Parathyroid adenoma (tissue), 2 donors: ENCODE measurements at regions not wholly inside any gene's neighbourhood (a gene's known extent, or its start where the extent isn't known, plus 50 kb on each side); places are given as distances from the start of the nearest gene placed in this dataset.

ENCODE experiments used
- H2AFZ ChIP-seq: fragments of 300-600 bp; sonication (generic); one replicate; pipeline ENCODE4 v1.7.0; 2017; ENCODE audit warnings: antibody characterized with exemption, mild to moderate bottlenecking
- H3K27ac ChIP-seq: fragments of 300-600 bp; sonication (generic); one replicate; pipeline ENCODE4 v1.7.0; 2017
- H3K27me3 ChIP-seq: fragments of 300-600 bp; sonication (generic); one replicate; pipeline ENCODE4 v1.7.0; 2017; ENCODE audit warnings: low read length; ENCODE audit not compliant: control insufficient read depth, insufficient read depth
- H3K36me3 ChIP-seq: fragments of 300-600 bp; sonication (generic); one replicate; pipeline ENCODE4 v1.7.0; 2017; ENCODE audit warnings: low read length; ENCODE audit not compliant: control insufficient read depth, insufficient read depth
- H3K4me1 ChIP-seq: fragments of 300-600 bp; sonication (generic); one replicate; pipeline ENCODE4 v1.7.0; 2017; ENCODE audit warnings: control low read depth
- H3K4me2 ChIP-seq: fragments of 300-600 bp; sonication (generic); one replicate; pipeline ENCODE4 v1.7.0; 2017; ENCODE audit warnings: low read length
- H3K4me3 ChIP-seq: fragments of 300-600 bp; sonication (generic); one replicate; pipeline ENCODE4 v1.7.0; 2017; ENCODE audit warnings: low read depth, low read length
- H3K79me2 ChIP-seq: fragments of 300-600 bp; sonication (generic); one replicate; pipeline ENCODE4 v1.7.0; 2017; ENCODE audit warnings: control low read depth
- H3K9ac ChIP-seq: fragments of 300-600 bp; sonication (generic); one replicate; pipeline ENCODE4 v1.7.0; 2017; ENCODE audit warnings: mild to moderate bottlenecking
- H3K9me3 ChIP-seq: fragments of 300-600 bp; sonication (generic); one replicate; pipeline ENCODE4 v1.7.0; 2017; ENCODE audit warnings: low read length; ENCODE audit not compliant: control insufficient read depth
- TF ChIP-seq, protein P1 (sequence below): fragments of 300-600 bp; sonication (generic); IDR thresholded peaks from one replicate; pipeline ENCODE4 v1.7.0; 2017; ENCODE audit warnings: antibody characterized with exemption, mild to moderate bottlenecking
- donor health status: primary hyperparathyroidism.

DNA sequence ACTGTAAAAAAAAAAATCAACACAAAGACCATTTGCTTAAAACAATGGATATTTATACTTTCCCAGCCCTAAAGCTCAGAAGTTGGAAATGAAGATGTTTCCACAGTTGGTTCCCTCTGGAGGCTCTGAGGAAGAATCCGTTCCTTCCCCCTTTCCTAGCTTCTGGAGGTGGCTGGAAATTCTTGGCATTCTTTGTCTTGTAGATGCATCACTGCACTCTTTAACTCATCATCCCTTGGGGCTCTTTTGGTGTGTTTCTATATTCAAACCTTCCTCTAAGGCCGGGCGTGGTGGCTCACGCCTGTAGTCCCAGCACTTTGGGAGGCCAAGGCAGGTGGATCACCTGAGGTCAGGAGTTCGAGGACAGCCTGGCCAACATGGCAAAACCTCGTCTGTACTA, 78.7 kb downstream of the VCX3A start:
- H3K4me1 ChIP-seq: no peaks in the 10 kb centered on the region
- no peaks in the 10 kb centered on the region for H3K9me3 ChIP-seq
- no peak overlapping the region for H3K9ac ChIP-seq
- no peaks in the 10 kb centered on the region for H3K79me2 ChIP-seq
- H3K4me2 ChIP-seq: no peak overlapping the region
- no peak overlapping the region for H3K27ac ChIP-seq
- TF ChIP-seq, protein P1, sequence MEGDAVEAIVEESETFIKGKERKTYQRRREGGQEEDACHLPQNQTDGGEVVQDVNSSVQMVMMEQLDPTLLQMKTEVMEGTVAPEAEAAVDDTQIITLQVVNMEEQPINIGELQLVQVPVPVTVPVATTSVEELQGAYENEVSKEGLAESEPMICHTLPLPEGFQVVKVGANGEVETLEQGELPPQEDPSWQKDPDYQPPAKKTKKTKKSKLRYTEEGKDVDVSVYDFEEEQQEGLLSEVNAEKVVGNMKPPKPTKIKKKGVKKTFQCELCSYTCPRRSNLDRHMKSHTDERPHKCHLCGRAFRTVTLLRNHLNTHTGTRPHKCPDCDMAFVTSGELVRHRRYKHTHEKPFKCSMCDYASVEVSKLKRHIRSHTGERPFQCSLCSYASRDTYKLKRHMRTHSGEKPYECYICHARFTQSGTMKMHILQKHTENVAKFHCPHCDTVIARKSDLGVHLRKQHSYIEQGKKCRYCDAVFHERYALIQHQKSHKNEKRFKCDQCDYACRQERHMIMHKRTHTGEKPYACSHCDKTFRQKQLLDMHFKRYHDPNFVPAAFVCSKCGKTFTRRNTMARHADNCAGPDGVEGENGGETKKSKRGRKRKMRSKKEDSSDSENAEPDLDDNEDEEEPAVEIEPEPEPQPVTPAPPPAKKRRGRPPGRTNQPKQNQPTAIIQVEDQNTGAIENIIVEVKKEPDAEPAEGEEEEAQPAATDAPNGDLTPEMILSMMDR: no peak
- H3K27me3 ChIP-seq: no peaks in the 10 kb centered on the region
- H3K36me3 ChIP-seq: no peaks in the 10 kb centered on the region
- H3K4me3 ChIP-seq: no peak overlapping the region
- no peak overlapping the region for H2AFZ ChIP-seq

DNA sequence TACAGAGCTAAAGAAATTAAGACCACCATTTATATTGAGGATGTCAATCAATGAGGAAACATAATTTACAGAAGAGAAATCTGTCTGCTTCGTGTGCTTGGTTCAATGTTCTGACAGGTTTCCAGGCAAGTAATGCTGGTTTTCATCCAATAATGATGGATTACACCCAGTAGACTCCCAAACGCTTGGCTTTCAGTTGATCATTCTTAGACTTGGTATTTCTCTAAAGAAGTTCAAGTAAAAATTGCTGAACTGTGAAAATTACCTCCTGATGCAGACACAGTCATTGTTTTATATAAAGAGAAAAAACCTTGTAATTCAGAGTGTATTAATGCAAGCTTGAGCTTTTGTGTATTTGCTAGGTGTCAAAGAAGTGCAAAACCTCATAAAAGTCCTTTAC, 85.0 kb downstream of the VCX3A start:
- no peak overlapping the region for H2AFZ ChIP-seq
- H3K4me2 ChIP-seq: no peak overlapping the region
- no peaks in the 10 kb centered on the region for H3K4me1 ChIP-seq
- no peaks in the 10 kb centered on the region for H3K9me3 ChIP-seq
- H3K27ac ChIP-seq: no peak overlapping the region
- TF ChIP-seq, protein P1: no peak
- no peaks in the 10 kb centered on the region for H3K27me3 ChIP-seq
- no peaks in the 10 kb centered on the region for H3K36me3 ChIP-seq
- H3K9ac ChIP-seq: no peak overlapping the region
- no peaks in the 10 kb centered on the region for H3K79me2 ChIP-seq
- no peak overlapping the region for H3K4me3 ChIP-seq

DNA sequence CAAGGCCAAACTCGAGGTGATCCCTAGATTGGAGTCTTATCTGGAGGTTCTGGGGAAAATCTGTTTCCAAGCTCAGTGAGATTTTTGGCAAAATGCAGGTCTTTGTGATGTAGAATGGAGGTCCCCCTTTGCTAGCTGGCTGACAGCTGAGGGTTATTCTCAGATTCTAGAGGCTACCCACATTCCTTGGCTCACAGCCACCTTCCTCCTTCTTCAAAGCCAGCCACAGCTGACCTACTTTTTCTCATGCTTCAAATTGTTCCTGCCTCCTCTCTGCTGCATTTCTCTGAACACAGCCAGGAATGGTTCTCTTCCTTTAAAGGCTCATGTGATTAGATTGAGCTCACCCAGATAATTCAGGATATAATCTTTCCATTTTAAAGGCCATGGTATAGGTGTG, 86.9 kb downstream of the VCX3A start:
- TF ChIP-seq, protein P1: no peak
- no peak overlapping the region for H2AFZ ChIP-seq
- no peak overlapping the region for H3K9ac ChIP-seq
- no peaks in the 10 kb centered on the region for H3K79me2 ChIP-seq
- no peaks in the 10 kb centered on the region for H3K36me3 ChIP-seq
- H3K27ac ChIP-seq: no peak overlapping the region
- no peak overlapping the region for H3K4me3 ChIP-seq
- no peaks in the 10 kb centered on the region for H3K9me3 ChIP-seq
- no peaks in the 10 kb centered on the region for H3K27me3 ChIP-seq
- no peak overlapping the region for H3K4me2 ChIP-seq
- no peaks in the 10 kb centered on the region for H3K4me1 ChIP-seq

DNA sequence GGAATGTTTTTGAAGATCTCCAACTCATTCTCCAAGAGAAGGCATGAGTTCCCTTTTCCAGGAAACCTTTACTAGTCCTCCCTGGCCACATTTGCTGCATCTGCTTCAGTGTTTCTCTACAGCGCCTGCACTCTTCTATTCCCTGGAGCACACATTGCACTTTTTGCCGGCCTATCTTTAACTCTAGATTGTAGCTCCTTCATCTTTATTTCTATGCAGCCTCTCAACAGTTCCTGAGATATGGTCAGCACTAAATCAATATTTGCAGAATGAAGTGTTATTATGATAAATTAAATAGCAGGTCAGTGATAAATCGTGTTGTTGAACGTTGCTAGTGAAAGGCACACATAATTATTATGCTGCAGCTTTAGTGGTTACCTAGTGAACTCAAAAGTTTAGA, 88.3 kb downstream of the VCX3A start:
- no peak overlapping the region for H3K4me2 ChIP-seq
- no peak overlapping the region for H3K9ac ChIP-seq
- H3K79me2 ChIP-seq: no peaks in the 10 kb centered on the region
- H3K9me3 ChIP-seq: no peaks in the 10 kb centered on the region
- H3K27me3 ChIP-seq: no peaks in the 10 kb centered on the region
- no peaks in the 10 kb centered on the region for H3K4me1 ChIP-seq
- TF ChIP-seq, protein P1: no peak
- no peak overlapping the region for H3K4me3 ChIP-seq
- H2AFZ ChIP-seq: no peak overlapping the region
- H3K27ac ChIP-seq: no peak overlapping the region
- no peaks in the 10 kb centered on the region for H3K36me3 ChIP-seq

GRCh38 chrX:6440648-6441047, 94.3 kb downstream of the VCX3A start:
- no peaks in the 10 kb centered on the region for H3K4me1 ChIP-seq
- no peaks in the 10 kb centered on the region for H3K9me3 ChIP-seq
- H3K27ac ChIP-seq: no peak overlapping the region
- no peak overlapping the region for H3K9ac ChIP-seq
- no peak overlapping the region for H3K4me2 ChIP-seq
- no peak overlapping the region for H3K4me3 ChIP-seq
- H3K27me3 ChIP-seq: no peaks in the 10 kb centered on the region
- no peaks in the 10 kb centered on the region for H3K36me3 ChIP-seq
- TF ChIP-seq, protein P1: no peak
- no peak overlapping the region for H2AFZ ChIP-seq
- no peaks in the 10 kb centered on the region for H3K79me2 ChIP-seq
